ENCODE measurements at regions not wholly inside any gene's neighbourhood (a gene's known extent, or its start where the extent isn't known, plus 50 kb on each side); places are given as distances from the start of the nearest gene placed in this dataset.

DNA sequence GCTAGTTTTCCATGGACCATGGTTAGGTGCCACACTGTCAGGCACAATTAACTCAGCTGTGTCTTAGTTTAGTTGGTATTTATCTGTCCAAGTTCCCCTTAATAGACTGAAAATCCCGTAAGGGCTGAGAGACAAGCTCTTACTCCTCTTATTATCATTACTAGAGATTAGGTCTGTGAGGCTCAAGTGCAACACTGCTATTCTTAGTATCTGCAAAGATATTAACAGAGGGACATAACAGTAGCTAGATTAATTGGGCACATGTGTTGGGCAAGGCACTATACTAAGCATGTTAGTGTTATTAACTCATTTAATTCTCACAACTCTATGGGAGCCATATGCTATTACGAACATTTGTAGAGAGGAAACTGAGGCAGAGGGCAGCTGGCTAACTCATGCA, 137.3 kb downstream of the VEGFA start:
- no peak for TF ChIP-seq POLR2A (IDR thresholded peaks at IDR 0.05)
- TF ChIP-seq, protein P1, sequence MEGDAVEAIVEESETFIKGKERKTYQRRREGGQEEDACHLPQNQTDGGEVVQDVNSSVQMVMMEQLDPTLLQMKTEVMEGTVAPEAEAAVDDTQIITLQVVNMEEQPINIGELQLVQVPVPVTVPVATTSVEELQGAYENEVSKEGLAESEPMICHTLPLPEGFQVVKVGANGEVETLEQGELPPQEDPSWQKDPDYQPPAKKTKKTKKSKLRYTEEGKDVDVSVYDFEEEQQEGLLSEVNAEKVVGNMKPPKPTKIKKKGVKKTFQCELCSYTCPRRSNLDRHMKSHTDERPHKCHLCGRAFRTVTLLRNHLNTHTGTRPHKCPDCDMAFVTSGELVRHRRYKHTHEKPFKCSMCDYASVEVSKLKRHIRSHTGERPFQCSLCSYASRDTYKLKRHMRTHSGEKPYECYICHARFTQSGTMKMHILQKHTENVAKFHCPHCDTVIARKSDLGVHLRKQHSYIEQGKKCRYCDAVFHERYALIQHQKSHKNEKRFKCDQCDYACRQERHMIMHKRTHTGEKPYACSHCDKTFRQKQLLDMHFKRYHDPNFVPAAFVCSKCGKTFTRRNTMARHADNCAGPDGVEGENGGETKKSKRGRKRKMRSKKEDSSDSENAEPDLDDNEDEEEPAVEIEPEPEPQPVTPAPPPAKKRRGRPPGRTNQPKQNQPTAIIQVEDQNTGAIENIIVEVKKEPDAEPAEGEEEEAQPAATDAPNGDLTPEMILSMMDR (IDR thresholded peaks at IDR 0.05 in 4 of 5, conservative IDR thresholded peaks at IDR 0.05 in 1 of 5): no peak
